H1 (cell line): ENCODE measurements at regions not wholly inside any gene's neighbourhood (a gene's known extent, or its start where the extent isn't known, plus 50 kb on each side); places are given as distances from the start of the nearest gene placed in this dataset.

Experiments used
- CTCF ChIA-PET: fragments of 300-600 bp; sonication (Branson Sonifier 250); formaldehyde crosslinking; loops from one replicate; lab custom pipeline; 2021; ENCODE audit not compliant: partially characterized antibody; lab: Charles Lee
- POLR2A ChIA-PET: fragments of 300-600 bp; sonication (Branson Sonifier 250); formaldehyde crosslinking; loops from one replicate; lab custom pipeline; 2021; ENCODE audit warnings: inconsistent platforms; ENCODE audit not compliant: partially characterized antibody; lab: Charles Lee
- DNase-seq, 2 experiments: peaks; one replicate each; pipeline versions ENCODE4 v3.0.0 to v3.0.0-alpha.2; 2010 to 2022; ENCODE audit warnings: low spot score in 2 of 2, low read depth in 1 of 2, mixed read lengths in 1 of 2
- FAIRE-seq: peaks from 2 replicates; lab custom pipeline; 2011; peaks lifted over from hg19 to GRCh38; lab: Jason Lieb, UNC
- H2AFZ ChIP-seq: 2 replicates; pipeline ENCODE4 v1.8.1; 2012; ENCODE audit warnings: low read length, inconsistent platforms
- H2AK5ac ChIP-seq: 2 replicates; pipeline ENCODE4 v1.6.1; 2013; ENCODE audit warnings: low read depth, low read length
- H2BK120ac ChIP-seq: replicated peaks from 2 replicates; pipeline ENCODE3; 2013; ENCODE audit warnings: low read depth, low read length, inconsistent platforms
- H2BK12ac ChIP-seq: 2 replicates; pipeline ENCODE4 v1.6.1; 2013; ENCODE audit warnings: low read depth, low read length
- H2BK15ac ChIP-seq: 2 replicates; pipeline ENCODE4 v1.6.1; 2013; ENCODE audit warnings: low read length
- H2BK20ac ChIP-seq: 2 replicates; pipeline ENCODE4 v1.6.1; 2013; ENCODE audit warnings: low read length
- H2BK5ac ChIP-seq: 2 replicates; pipeline ENCODE4 v1.6.1; 2013; ENCODE audit warnings: low read depth, low read length
- H3K14ac ChIP-seq: 2 replicates; pipeline ENCODE4 v1.6.1; 2013; ENCODE audit warnings: inconsistent platforms; ENCODE audit not compliant: insufficient read length
- H3K18ac ChIP-seq: 2 replicates; pipeline ENCODE4 v1.6.1; 2013; ENCODE audit warnings: low read length; ENCODE audit errors: extremely low read depth
- H3K23ac ChIP-seq: 2 replicates; pipeline ENCODE4 v1.6.1; 2013; ENCODE audit warnings: inconsistent platforms; ENCODE audit not compliant: insufficient read length
- H3K23me2 ChIP-seq: 2 replicates; pipeline ENCODE4 v1.6.1; 2013; ENCODE audit warnings: low read depth, low read length
- H3K27ac ChIP-seq: 2 replicates; pipeline ENCODE4 v1.6.1; 2011; ENCODE audit warnings: low read depth, low read length, inconsistent platforms
- H3K27me3 ChIP-seq, 4 experiments: replicated peaks in 1 of 4; 1 replicate in 1 of 4; 2 replicates in 3 of 4; pipeline versions ENCODE4 v1.6.1 to v1.8.1; 2011 to 2013; ENCODE audit warnings: low read length in 3 of 4, mild to moderate bottlenecking in 3 of 4, inconsistent platforms in 2 of 4, mixed read lengths in 2 of 4, moderate library complexity in 1 of 4; ENCODE audit not compliant: control insufficient read depth in 3 of 4, insufficient read depth in 3 of 4; ENCODE audit errors: extremely low read depth in 1 of 4
- H3K36me3 ChIP-seq, 4 experiments: 2 replicates each; pipeline versions ENCODE4 v1.6.1 to v1.8.1; 2011 to 2013; ENCODE audit warnings: mild to moderate bottlenecking in 4 of 4, low read length in 3 of 4, moderate library complexity in 2 of 4, control low read depth in 1 of 4, inconsistent platforms in 1 of 4; ENCODE audit not compliant: insufficient read depth in 4 of 4, control insufficient read depth in 2 of 4
- H3K4ac ChIP-seq: replicated peaks from 2 replicates; pipeline ENCODE3; 2013; ENCODE audit warnings: low read length, low read depth, mixed read lengths, inconsistent platforms; ENCODE audit not compliant: insufficient read length
- H3K4me1 ChIP-seq, 4 experiments: replicated peaks in 1 of 4; 1 replicate in 1 of 4; 2 replicates in 3 of 4; pipeline versions ENCODE4 v1.6.1 to v1.8.1; 2011 to 2013; ENCODE audit warnings: low read length in 3 of 4, inconsistent platforms in 2 of 4, mixed read lengths in 1 of 4; ENCODE audit not compliant: insufficient read depth in 4 of 4, control insufficient read depth in 3 of 4
- H3K4me2 ChIP-seq, 2 experiments: 2 replicates each; pipeline versions ENCODE4 v1.6.1 to v1.8.1; 2011 to 2013; ENCODE audit warnings: low read depth in 2 of 2, low read length in 2 of 2, control low read depth in 1 of 2, inconsistent platforms in 1 of 2, mild to moderate bottlenecking in 1 of 2; ENCODE audit not compliant: insufficient read depth in 1 of 2
- H3K4me3 ChIP-seq, 4 experiments: fragments of 200-600, 300-600 bp in 1 of 4; sonication (generic), shearing (Covaris generic), sonication (Bioruptor Twin) in 1 of 4; 2 replicates each; pipeline versions ENCODE4 v1.5.1 to v1.8.1; 2011 to 2016; ENCODE audit warnings: low read length in 4 of 4, low read depth in 3 of 4, control low read depth in 2 of 4, inconsistent platforms in 2 of 4, mild to moderate bottlenecking in 2 of 4, mixed read lengths in 1 of 4, moderate library complexity in 1 of 4; ENCODE audit not compliant: insufficient read depth in 2 of 4; ENCODE audit errors: extremely low read depth in 1 of 4
- H3K56ac ChIP-seq: replicated peaks from 2 replicates; pipeline ENCODE3; 2013; ENCODE audit warnings: low read depth, mild to moderate bottlenecking, mixed read lengths, low read length, inconsistent platforms; ENCODE audit not compliant: insufficient read length
- H3K79me1 ChIP-seq: 2 replicates; pipeline ENCODE4 v1.6.1; 2013; ENCODE audit warnings: low read depth, low read length, control low read depth
- H3K79me2 ChIP-seq, 2 experiments: 2 replicates each; pipeline versions ENCODE4 v1.6.1 to v1.8.1; 2012 to 2013; ENCODE audit warnings: low read length in 2 of 2, mild to moderate bottlenecking in 2 of 2, inconsistent platforms in 1 of 2; ENCODE audit not compliant: insufficient read depth in 2 of 2, control insufficient read depth in 1 of 2
- H3K9ac ChIP-seq, 4 experiments: replicated peaks in 1 of 4; 1 replicate in 1 of 4; 2 replicates in 3 of 4; pipeline versions ENCODE4 v1.6.1 to v1.8.1; 2011 to 2013; ENCODE audit warnings: low read depth in 3 of 4, low read length in 3 of 4, control low read depth in 2 of 4, mild to moderate bottlenecking in 2 of 4, moderate library complexity in 2 of 4, inconsistent platforms in 1 of 4; ENCODE audit errors: extremely low read depth in 1 of 4
- H3K9me3 ChIP-seq, 2 experiments: 2 replicates each; pipeline versions ENCODE4 v1.6.1 to v1.8.1; 2012 to 2013; ENCODE audit warnings: mild to moderate bottlenecking in 2 of 2, moderate library complexity in 2 of 2, control low read depth in 1 of 2, inconsistent platforms in 1 of 2, low read depth in 1 of 2, low read length in 1 of 2, mixed read lengths in 1 of 2; ENCODE audit not compliant: insufficient read depth in 2 of 2
- H4K20me1 ChIP-seq, 2 experiments: replicated peaks in 1 of 2; 2 replicates each; pipeline versions ENCODE3 to v1.8.1; 2011 to 2013; ENCODE audit warnings: inconsistent platforms in 2 of 2, low read length in 2 of 2, mild to moderate bottlenecking in 1 of 2; ENCODE audit not compliant: insufficient read depth in 2 of 2, control insufficient read depth in 1 of 2
- H4K5ac ChIP-seq: 2 replicates; pipeline ENCODE4 v1.6.1; 2013; ENCODE audit warnings: low read length, low read depth, mixed read lengths, inconsistent platforms; ENCODE audit not compliant: insufficient read length
- H4K8ac ChIP-seq: 2 replicates; pipeline ENCODE4 v1.8.0; 2013; ENCODE audit warnings: mild to moderate bottlenecking, moderate library complexity, low read length, inconsistent platforms; ENCODE audit not compliant: insufficient read depth; ENCODE audit errors: extremely low read depth
- H4K91ac ChIP-seq: replicated peaks from 2 replicates; pipeline ENCODE3; 2013; ENCODE audit warnings: low read length, mixed read lengths, inconsistent platforms; ENCODE audit not compliant: insufficient read length
- ATF2 ChIP-seq: IDR thresholded peaks from 2 replicates; pipeline ENCODE4 v1.6.1; 2012; ENCODE audit warnings: low read length, inconsistent platforms
- ATF3 ChIP-seq: IDR thresholded peaks from 2 replicates; pipeline ENCODE4 v1.6.1; 2011; ENCODE audit warnings: low read depth, mild to moderate bottlenecking, low read length; ENCODE audit not compliant: insufficient read depth
- FOSL1 ChIP-seq: IDR thresholded peaks from 2 replicates; pipeline ENCODE4 v1.6.1; 2011; ENCODE audit warnings: mild to moderate bottlenecking, low read depth, low read length, moderate library complexity; ENCODE audit not compliant: insufficient read depth
- RAD21 ChIP-seq, 2 experiments: IDR thresholded peaks in 1 of 2; conservative IDR thresholded peaks in 1 of 2; 2 replicates each; pipeline ENCODE4 v1.6.1; 2011; ENCODE audit warnings: low read depth in 2 of 2, low read length in 2 of 2, improper control_type of control experiment in 1 of 2, inconsistent platforms in 1 of 2, mild to moderate bottlenecking in 1 of 2, moderate library complexity in 1 of 2
- RFX5 ChIP-seq: IDR thresholded peaks from 2 replicates; pipeline ENCODE4 v1.6.1; 2011; ENCODE audit warnings: low read depth, low read length, improper control_type of control experiment, borderline replicate concordance
- RNF2 ChIP-seq: fragments of 200-900, 300-1000 bp; sonication (generic); IDR thresholded peaks from 2 replicates; pipeline ENCODE4 v1.7.1; 2016; ENCODE audit warnings: borderline replicate concordance, low read depth, mild to moderate bottlenecking, antibody characterized with exemption, low read length; ENCODE audit not compliant: poor library complexity, severe bottlenecking; ENCODE audit errors: missing control alignments
- RXRA ChIP-seq: IDR thresholded peaks from 2 replicates; pipeline ENCODE4 v1.6.1; 2011; ENCODE audit warnings: low read depth, mild to moderate bottlenecking, low read length, moderate library complexity; ENCODE audit not compliant: insufficient read depth
- SIN3A ChIP-seq, 2 experiments: IDR thresholded peaks in 1 of 2; conservative IDR thresholded peaks in 1 of 2; 2 replicates each; pipeline ENCODE4 v1.6.1; 2011 to 2012; ENCODE audit warnings: low read length in 2 of 2, improper control_type of control experiment in 1 of 2, low read depth in 1 of 2, mild to moderate bottlenecking in 1 of 2
- SRF ChIP-seq: IDR thresholded peaks from 2 replicates; pipeline ENCODE4 v1.6.1; 2011; ENCODE audit warnings: mild to moderate bottlenecking, low read depth, low read length, moderate library complexity
- TAF7 ChIP-seq: optimal IDR thresholded peaks from 2 replicates; pipeline ENCODE3; 2011; ENCODE audit warnings: low read depth, mild to moderate bottlenecking, inconsistent platforms, low read length, moderate library complexity, borderline replicate concordance
- YY1 ChIP-seq: IDR thresholded peaks from 2 replicates; pipeline ENCODE4 v1.6.1; 2011; ENCODE audit warnings: low read depth, mild to moderate bottlenecking, low read length
- WGBS, 2 experiments: shearing (Covaris generic) in 1 of 2; methylation state at CpG; one replicate each; pipeline versions ENCODE4 v1.1.6 to v1.1.7; 2013 to 2015; ENCODE audit warnings: low lambda C conversion rate in 2 of 2, mixed read lengths in 2 of 2, inconsistent platforms in 1 of 2, low coverage in 1 of 2, missing lambda C conversion rate in 1 of 2; ENCODE audit not compliant: insufficient replicate concordance in 2 of 2, insufficient coverage in 1 of 2, insufficient read length in 1 of 2; ENCODE audit errors: extremely low coverage in 1 of 2, missing lambda C conversion rate in 1 of 2; 5-methylcytosine and 5-hydroxymethylcytosine counted together

- H3K18ac ChIP-seq, result no peak overlapping the region
- no peaks in the 10 kb centered on the region for H3K36me3 ChIP-seq
- no peak overlapping the region for H2BK15ac ChIP-seq
- no peak overlapping the region for H3K23ac ChIP-seq
- H4K20me1 ChIP-seq, result no peaks in the 10 kb centered on the region
- no peak overlapping the region for H4K5ac ChIP-seq
- H2BK5ac ChIP-seq, result no peak overlapping the region
- H3K4me1 ChIP-seq, result no peaks in the 10 kb centered on the region
- H3K23me2 ChIP-seq, result no peaks in the 10 kb centered on the region
- H2BK120ac ChIP-seq, result no peak overlapping the region
- no peak overlapping the region for H3K4ac ChIP-seq
- no peak overlapping the region for H4K91ac ChIP-seq
- no peak overlapping the region for H2BK20ac ChIP-seq
- H3K27me3 ChIP-seq, result no peaks in the 10 kb centered on the region
- 88% methylated on average over 1 of the region's 1 CpG; no CpG with 5 or more reads in 1 of the 2 experiments for WGBS, 2 experiments
- ChIA-PET CTCF (no interaction called here), POLR2A (no interaction called here)
- no peak overlapping the region for H3K14ac ChIP-seq
- no peak overlapping the region for H2AFZ ChIP-seq
- no peak overlapping the region for H3K27ac ChIP-seq
- no peak overlapping the region for H4K8ac ChIP-seq
- FAIRE-seq (no peak), DNase-seq (no peak)
- H3K56ac ChIP-seq, result no peak overlapping the region
- no peaks in the 10 kb centered on the region for H3K79me2 ChIP-seq
- no peak overlapping the region for H2BK12ac ChIP-seq
- H3K4me2 ChIP-seq, result no peak overlapping the region
- H2AK5ac ChIP-seq, result no peak overlapping the region
- H3K9ac ChIP-seq, result no peak overlapping the region
- H3K79me1 ChIP-seq, result no peaks in the 10 kb centered on the region
- no peaks in the 10 kb centered on the region; a peak in 1 of 4 replicates for H3K9me3 ChIP-seq
- H3K4me3 ChIP-seq, result no peak overlapping the region
- no peak for TF ChIP-seq FOSL1
- no peak for TF ChIP-seq RNF2
- no peak for TF ChIP-seq ATF2
- no peak for TF ChIP-seq RFX5
- no peak for TF ChIP-seq TAF7
- no peak for TF ChIP-seq YY1
- TF ChIP-seq SRF, result no peak
- TF ChIP-seq RAD21 (IDR thresholded peaks at IDR 0.05 in 1 of 2, conservative IDR thresholded peaks at IDR 0.05 in 1 of 2; ENCODE audit: low read depth in 2 of 2, low read length in 2 of 2), result no peak
- no peak for TF ChIP-seq ATF3
- no peak for TF ChIP-seq RXRA
- no peak for TF ChIP-seq SIN3A (conservative IDR thresholded peaks at IDR 0.05 in 1 of 2, IDR thresholded peaks at IDR 0.05 in 1 of 2; ENCODE audit: low read depth in 1 of 2, low read length in 2 of 2)
Observed at GRCh38 chr5:165779505-165779904, 2274.1 kb downstream of the MAT2B start.
